SH-SY5Y (cell line): ENCODE measurements at regions not wholly inside any gene's neighbourhood (a gene's known extent, or its start where the extent isn't known, plus 50 kb on each side); places are given as distances from the start of the nearest gene placed in this dataset.

Experiments
- GATA2 ChIP-seq: IDR thresholded peaks from 2 replicates; pipeline ENCODE4 v1.6.1; 2011; ENCODE audit warnings: mild to moderate bottlenecking, low read depth, low read length
- GATA3 ChIP-seq: IDR thresholded peaks from 2 replicates; pipeline ENCODE4 v1.6.1; 2011; ENCODE audit warnings: low read depth, mild to moderate bottlenecking, low read length, moderate library complexity

DNA sequence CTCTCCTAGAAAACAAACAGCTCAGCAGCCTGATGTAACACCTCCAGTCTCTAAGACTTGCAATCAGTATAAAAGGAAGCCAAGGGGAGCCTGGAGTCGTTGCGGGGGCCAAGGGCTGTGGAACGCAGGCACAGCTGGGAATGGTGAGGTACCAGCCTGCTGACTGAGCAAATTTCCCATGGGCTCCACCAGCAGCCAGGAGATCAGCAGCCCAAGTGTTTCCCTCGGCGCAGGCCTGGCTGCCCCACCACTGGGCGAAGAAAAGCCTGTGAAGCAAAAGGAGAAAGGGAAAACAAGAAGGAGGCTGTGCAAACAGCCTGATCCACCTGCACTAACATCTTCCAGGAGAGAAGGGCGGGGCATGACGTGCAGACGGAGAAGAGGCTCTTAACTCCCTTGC, 155.3 kb downstream of the SHQ1 start:
- TF ChIP-seq GATA2 (no peak), GATA3 (no peak)
